Spleen (tissue), 7 donors: ENCODE measurements at regions not wholly inside any gene's neighbourhood (a gene's known extent, or its start where the extent isn't known, plus 50 kb on each side); places are given as distances from the start of the nearest gene placed in this dataset.

Experiments used
- CTCF ChIP-seq, 11 experiments: fragments of 200-600 bp in 7 of 11; fragments of 450-650 bp in 4 of 11; sonication (generic) in 4 of 11; IDR thresholded peaks in 8 of 11; conservative IDR thresholded peaks in 3 of 11; 1 replicate in 7 of 11; 2 replicates in 4 of 11; pipeline versions ENCODE4 v1.4.0 to v1.8.0; 2016 to 2021; ENCODE audit warnings: antibody characterized with exemption in 11 of 11, inconsistent platforms in 4 of 11, mild to moderate bottlenecking in 1 of 11
- POLR2A ChIP-seq, 3 donors: fragments of 450-650 bp; IDR thresholded peaks; one replicate each; pipeline ENCODE4 v1.5.1; 2017; ENCODE audit warnings: antibody characterized with exemption in 3 of 3, mild to moderate bottlenecking in 1 of 3
- POLR2AphosphoS5 ChIP-seq, 3 donors: sonication (generic); formaldehyde crosslinking; IDR thresholded peaks; one replicate each; pipeline ENCODE4 v1.5.1; 2017; ENCODE audit warnings: antibody characterized with exemption in 3 of 3
- donor health status: DM: no; HTN: no; CAD: no; lungs with moderate emphysema.
- donor health status: DM: no; HTN: no; CAD: no.
- donor health status: DM: no; HTN: no; CAD: no.

- TF ChIP-seq CTCF (IDR thresholded peaks at IDR 0.05 in 8 of 11, conservative IDR thresholded peaks at IDR 0.05 in 3 of 11), result no peak
- TF ChIP-seq POLR2AphosphoS5 (IDR thresholded peaks at IDR 0.05), result no peak
- no peak for TF ChIP-seq POLR2A (IDR thresholded peaks at IDR 0.05)
Measured at GRCh38 chr14:106230071-106230470, 703.7 kb downstream of the TMEM121 start.
